ENCODE measurements at regions not wholly inside any gene's neighbourhood (a gene's known extent, or its start where the extent isn't known, plus 50 kb on each side); places are given as distances from the start of the nearest gene placed in this dataset.

- FAIRE-seq: no peak
Observed at GRCh38 chr20:6611911-6612605, 155.4 kb upstream of the BMP2 start.

DNA sequence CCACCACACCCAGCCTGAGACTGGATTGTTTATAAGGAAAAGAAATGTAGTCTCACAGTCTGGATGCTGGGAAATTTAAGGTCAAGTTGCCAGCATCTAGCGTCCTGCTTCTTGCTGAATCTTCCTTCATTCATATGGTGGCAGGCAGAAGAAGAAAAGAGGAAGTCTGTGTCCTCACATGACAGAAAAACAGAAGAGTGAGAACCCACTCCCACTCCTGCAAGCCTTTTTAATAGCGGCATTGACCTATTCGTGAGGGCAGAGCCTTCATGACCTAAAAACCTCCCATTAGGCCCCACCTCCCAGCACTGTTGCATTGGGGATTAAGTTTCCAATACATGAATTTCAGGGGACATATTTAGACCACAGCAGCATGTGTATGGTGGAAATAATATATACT is 160.8 kb upstream of the BMP2 start:
- no peak for FAIRE-seq

DNA sequence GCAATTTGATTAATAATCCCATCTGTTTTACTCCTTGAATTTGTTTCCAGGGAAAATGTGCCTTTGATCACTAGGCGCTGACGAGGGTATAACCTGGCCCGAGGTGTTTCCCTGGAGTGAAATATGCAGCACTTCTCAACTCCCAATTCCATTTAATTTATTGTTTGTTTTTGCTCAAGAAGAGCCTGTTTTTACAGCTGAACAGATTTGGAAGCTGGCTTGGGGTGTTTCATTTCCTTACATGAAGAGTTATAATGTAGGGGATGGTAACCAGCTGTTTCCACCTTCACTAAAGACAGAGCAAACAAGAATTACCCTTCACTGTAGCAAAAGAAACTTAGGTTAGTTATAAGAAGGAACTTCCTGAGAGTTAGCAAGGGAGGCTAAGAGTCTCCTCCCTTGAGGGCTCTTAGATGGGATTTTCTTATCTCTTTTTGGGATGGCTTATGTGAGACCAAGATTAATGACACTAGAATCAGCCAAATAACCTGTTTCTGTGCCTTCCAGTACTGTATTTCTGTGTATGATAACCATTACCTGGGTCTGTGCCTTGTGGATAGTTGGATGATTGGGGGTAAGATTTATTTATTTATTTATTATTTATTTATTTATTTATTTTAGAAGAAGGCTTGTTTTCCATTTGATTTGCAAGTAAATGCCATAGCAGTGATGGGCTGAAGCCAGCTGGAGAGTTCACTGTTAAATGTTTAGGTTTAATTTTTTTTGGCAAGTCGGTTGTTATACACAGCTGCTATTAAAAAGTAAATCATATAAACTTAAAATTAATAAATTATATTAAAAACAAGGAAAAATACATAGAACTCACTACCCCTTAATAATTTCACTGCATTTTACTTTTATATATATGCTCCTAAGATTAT is 162.2 kb upstream of the BMP2 start:
- no peak for FAIRE-seq

DNA sequence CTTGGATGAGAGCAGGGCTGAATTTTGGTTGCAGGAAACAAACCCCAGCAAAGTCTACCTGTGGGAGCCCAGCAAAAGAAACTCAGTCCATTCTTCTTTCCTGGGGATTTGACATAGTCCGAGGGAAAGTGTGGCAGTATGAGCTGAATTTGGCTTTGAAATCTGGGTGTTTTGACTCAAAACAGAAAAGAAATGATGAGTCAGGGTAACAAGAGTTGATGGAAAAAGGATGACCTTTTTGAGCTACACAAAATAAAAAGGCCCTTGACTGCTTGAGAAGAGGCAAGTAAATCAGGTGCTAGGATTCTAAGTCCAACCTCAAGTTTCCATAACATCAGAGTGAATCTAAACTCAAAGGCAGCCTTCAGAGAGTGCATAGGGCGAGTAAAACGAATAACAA is 163.3 kb upstream of the BMP2 start:
- FAIRE-seq: no peak

GRCh38 chr20:6599876-6600735 is 167.4 kb upstream of the BMP2 start:
- no peak for FAIRE-seq

- no peak for FAIRE-seq
Observed at GRCh38 chr20:6595704-6596103, 171.8 kb upstream of the BMP2 start.

DNA sequence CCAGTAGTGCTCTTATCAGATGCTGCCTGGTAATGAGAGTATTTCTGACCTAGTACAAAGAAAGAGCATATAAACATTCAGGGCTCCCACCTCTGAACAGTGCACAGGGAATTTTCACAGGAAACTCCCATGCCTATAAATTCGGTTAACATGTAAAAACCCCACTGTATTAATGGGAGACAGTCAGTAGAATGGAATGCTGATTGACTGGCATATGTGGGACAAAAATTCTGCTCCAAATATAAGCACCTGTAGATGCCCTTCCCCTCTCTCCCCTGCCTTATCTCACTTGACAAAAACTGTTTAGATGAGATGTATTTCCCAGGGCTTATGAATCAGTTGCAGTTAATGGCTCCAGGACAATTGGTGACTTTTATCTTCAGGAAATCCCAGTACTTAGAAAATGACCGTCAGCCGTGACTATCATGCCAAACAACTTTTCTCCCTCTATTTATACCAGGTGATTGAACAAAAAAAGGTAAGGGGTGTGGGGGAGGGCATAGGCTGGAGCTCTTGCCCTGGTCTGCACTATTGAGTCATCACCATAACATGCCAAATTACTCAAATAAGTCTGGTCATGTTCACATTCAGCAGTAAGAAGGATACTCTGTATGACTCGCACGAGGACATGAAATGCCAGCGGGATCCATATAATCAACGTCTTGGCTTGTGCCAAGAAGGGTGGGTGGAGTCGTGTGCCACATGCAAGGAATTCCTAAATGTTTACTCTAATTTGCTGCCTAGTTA is 176.4 kb upstream of the BMP2 start:
- no peak for FAIRE-seq

- no peak for FAIRE-seq
Observed at GRCh38 chr20:6588296-6588695, 179.2 kb upstream of the BMP2 start.

DNA sequence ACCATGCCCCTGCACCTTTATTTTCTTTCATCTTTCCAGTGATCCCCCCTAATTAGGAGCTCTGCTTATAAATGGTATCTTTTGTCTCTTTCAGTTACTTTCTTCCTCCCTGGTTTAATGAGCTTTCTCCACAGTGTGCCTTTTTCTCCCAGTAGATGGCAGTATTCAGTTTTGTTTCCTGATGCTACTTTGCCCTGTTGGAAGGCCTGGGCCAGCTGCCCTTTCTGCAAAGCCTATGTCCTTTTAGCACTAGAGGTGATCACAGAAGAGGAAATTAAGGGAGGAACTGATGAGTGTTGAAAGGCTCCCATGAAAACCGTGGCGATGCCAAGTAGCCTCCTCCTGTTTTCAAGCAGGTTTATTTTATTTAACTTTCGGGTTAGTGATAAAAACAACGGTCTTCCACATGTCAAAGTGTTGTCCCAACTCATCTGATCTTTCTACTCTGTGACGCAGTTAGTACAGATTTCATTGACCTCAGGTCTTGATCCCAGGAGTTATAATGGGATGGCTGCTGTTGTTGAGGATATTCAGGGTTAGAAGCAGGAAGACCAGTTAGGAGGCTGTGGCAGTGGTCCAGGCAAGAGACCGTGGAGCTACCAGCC is 184.2 kb upstream of the BMP2 start:
- no peak for FAIRE-seq

DNA sequence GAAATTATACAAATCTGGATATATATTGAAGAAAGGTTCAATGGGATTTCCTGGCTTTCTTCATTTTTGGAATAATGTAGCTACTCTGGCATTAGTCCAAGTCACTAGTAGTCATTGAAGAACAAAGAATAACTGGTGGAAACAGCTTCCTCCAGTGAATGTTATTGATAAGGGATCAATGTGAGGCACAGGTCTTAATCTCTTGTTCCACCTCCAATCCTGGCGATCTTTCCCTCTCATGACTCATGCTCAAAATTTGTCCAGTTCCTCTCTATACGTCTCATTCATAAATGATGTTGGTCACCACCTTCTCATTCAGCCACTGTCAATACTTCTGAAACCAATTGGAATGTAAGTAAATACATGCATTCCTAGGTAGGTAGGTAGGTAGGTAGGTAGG is 185.0 kb upstream of the BMP2 start:
- FAIRE-seq: no peak

GRCh38 chr20:6580486-6580885 is 187.0 kb upstream of the BMP2 start:
- no peak for FAIRE-seq

GRCh38 chr20:6579824-6580223 is 187.7 kb upstream of the BMP2 start:
- FAIRE-seq: no peak

- FAIRE-seq: no peak
Observed at GRCh38 chr20:6579417-6579816, 188.1 kb upstream of the BMP2 start.

- FAIRE-seq: no peak
Observed at GRCh38 chr20:6577451-6577850, 190.0 kb upstream of the BMP2 start.

GRCh38 chr20:6576726-6577125 is 190.8 kb upstream of the BMP2 start:
- no peak for FAIRE-seq

DNA sequence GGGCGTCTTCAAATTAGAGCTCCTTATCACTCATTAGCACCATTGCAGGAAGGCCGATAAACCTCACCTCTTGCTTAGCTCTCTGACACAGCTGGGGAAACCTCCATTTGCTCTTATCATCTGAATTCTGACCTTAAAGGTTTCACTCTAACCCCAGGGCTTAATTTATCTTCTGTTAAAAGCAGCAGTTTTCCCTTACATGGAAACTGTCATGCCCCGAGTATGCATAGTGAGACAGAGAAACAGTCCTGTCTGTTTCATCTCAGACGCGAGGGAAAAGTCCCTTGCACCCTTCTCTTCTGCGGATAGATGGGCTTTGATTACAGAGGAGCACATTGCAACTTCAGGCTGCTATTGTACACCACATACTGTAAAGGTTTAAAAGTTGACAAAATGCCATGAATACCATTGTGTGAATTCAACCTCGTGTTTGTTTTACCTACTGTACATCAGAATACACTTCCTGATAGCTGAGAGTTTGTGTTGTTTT is 191.5 kb upstream of the BMP2 start:
- FAIRE-seq: no peak

DNA sequence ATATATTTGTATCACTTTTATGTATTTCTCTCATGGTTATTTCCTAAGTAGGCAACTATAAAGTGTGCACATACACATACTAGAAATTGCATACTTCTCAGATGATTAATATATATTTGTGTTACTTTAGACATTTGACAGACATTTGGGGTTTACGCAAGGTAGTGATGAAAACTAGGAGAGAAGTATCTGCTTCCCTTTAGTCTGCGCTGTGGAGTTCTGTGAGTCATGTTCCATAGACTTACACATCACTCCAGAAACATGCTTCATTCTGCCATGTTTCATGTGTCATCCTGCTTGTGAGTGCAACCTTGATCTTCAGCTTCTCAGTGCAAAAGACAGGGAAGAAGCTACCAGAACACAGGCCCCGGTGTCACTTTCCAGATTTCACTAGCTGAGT is 200.7 kb upstream of the BMP2 start:
- no peak for FAIRE-seq

GRCh38 chr20:6562111-6562510 is 205.4 kb upstream of the BMP2 start:
- FAIRE-seq: no peak

DNA sequence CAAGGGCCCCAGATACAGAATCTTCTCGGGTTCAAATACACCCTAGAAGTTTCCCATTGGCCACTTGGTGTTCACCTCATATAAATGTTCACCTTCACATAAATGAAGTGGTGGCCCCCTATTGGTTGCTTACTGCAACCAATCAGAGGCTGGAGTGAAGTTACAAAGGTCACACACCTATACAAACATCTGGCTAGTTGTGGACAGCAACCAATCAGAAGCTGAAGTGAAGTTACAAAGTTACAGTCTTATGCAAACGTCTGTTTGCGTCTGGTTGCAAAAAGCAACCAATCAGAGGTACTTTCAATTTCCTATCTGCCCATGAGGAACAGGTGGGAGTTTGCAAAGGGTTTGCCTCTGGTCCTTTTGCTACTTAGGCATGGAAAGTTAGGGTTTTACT is 206.5 kb upstream of the BMP2 start:
- FAIRE-seq: no peak

DNA sequence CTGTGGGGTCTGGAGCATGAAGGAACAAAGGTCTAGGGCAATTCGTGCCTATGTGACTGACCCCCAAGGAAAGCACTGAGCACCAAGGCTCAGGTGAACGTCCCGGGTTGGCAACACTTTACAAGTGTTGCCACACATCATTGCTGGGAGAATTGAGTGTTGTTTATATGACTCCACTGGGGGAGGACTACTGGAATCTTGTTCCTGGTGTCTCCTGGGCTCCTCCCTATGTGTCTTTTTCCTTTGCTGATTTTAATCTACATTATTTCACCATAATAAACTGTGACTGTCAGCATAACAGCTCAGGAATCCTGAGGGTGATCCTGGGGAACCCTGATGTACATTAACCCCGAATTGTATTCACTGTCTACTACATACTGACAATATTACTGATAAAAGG is 207.7 kb upstream of the BMP2 start:
- FAIRE-seq: no peak

DNA sequence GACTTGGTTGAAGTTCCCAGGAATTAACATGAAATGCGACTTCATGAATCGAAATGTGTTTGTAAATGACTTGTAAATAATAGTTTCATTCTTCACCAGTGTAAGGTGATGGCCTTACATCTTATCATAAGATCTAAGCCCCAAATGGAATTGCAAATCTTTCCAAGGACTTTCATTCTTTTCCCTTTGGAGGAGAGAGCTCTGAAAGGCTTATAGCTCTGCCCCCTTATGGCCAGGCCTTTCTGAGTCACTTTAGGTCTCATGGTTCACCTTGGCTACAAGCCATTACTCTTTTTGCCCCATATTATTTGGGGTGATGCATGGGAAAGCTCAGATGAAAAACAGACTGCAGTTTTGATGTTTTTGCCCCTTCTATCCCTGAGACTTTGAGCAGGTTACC is 209.1 kb upstream of the BMP2 start:
- FAIRE-seq: no peak
